ENCODE measurements at regions not wholly inside any gene's neighbourhood (a gene's known extent, or its start where the extent isn't known, plus 50 kb on each side); places are given as distances from the start of the nearest gene placed in this dataset.

DNA sequence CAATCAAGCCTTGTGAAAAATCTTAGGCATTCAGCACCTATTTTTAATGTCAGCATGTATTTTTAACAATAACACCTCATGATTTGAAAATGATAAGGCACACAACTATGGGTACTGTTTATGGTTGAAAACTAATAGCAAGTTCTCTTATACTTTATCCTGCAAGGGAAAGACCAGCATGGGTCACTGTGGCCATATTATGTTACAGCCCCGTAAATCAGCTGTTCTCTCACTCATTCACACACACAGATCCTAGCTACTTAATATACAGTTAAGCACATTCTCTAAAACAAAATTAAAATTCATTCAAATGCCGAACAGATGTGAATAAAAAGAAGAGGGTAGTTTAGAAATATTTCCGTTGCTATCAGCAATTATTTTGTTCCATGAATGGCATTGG is 224.4 kb downstream of the OGFRL1 start:
- no peak for DNase-seq (ENCODE audit: extremely low spot score in 2 of 2)
- TF ChIP-seq POLR2A (IDR thresholded peaks at IDR 0.05) = no peak
- TF ChIP-seq, protein P1, sequence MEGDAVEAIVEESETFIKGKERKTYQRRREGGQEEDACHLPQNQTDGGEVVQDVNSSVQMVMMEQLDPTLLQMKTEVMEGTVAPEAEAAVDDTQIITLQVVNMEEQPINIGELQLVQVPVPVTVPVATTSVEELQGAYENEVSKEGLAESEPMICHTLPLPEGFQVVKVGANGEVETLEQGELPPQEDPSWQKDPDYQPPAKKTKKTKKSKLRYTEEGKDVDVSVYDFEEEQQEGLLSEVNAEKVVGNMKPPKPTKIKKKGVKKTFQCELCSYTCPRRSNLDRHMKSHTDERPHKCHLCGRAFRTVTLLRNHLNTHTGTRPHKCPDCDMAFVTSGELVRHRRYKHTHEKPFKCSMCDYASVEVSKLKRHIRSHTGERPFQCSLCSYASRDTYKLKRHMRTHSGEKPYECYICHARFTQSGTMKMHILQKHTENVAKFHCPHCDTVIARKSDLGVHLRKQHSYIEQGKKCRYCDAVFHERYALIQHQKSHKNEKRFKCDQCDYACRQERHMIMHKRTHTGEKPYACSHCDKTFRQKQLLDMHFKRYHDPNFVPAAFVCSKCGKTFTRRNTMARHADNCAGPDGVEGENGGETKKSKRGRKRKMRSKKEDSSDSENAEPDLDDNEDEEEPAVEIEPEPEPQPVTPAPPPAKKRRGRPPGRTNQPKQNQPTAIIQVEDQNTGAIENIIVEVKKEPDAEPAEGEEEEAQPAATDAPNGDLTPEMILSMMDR (IDR thresholded peaks at IDR 0.05) = no peak
- TF ChIP-seq POLR2AphosphoS5 (IDR thresholded peaks at IDR 0.05; ENCODE audit: insufficient read depth in 1 of 2, low read depth in 1 of 2) = no peak
- Histone ChIP-seq H3K4me1 (no peaks in the 10 kb centered on the region), H3K9me3 (no peaks in the 10 kb centered on the region), H3K4me3 (no peak overlapping the region), H3K27me3 (no peaks in the 10 kb centered on the region), H3K27ac (no peak overlapping the region), H3K36me3 (no peaks in the 10 kb centered on the region)
- intact Hi-C loops (cut with DNase I) = no loop called here

GRCh38 chr6:71523548-71523947 is 234.9 kb downstream of the OGFRL1 start:
- Histone ChIP-seq H3K4me3 (no peak overlapping the region), H3K4me1 (no peaks in the 10 kb centered on the region), H3K27ac (no peak overlapping the region), H3K9me3 (no peaks in the 10 kb centered on the region), H3K27me3 (no peaks in the 10 kb centered on the region), H3K36me3 (no peaks in the 10 kb centered on the region)
- no peak for DNase-seq (ENCODE audit: extremely low spot score in 2 of 2)
- TF ChIP-seq, protein P1 (IDR thresholded peaks at IDR 0.05) = no peak
- TF ChIP-seq POLR2AphosphoS5 (IDR thresholded peaks at IDR 0.05; ENCODE audit: insufficient read depth in 1 of 2, low read depth in 1 of 2) = no peak
- no peak for TF ChIP-seq POLR2A (IDR thresholded peaks at IDR 0.05)
- intact Hi-C loops (cut with DNase I) = no loop called here

- Histone ChIP-seq H3K36me3 (no peaks in the 10 kb centered on the region), H3K4me1 (no peaks in the 10 kb centered on the region), H3K4me3 (no peak overlapping the region), H3K9me3 (no peaks in the 10 kb centered on the region), H3K27ac (no peak overlapping the region), H3K27me3 (no peaks in the 10 kb centered on the region)
- TF ChIP-seq POLR2AphosphoS5 (IDR thresholded peaks at IDR 0.05; ENCODE audit: insufficient read depth in 1 of 2, low read depth in 1 of 2) = no peak
- no peak for TF ChIP-seq POLR2A (IDR thresholded peaks at IDR 0.05)
- TF ChIP-seq, protein P1 (IDR thresholded peaks at IDR 0.05) = no peak
- DNase-seq (ENCODE audit: extremely low spot score in 2 of 2) = no peak
- intact Hi-C loops (cut with DNase I) = no loop called here
Measured at GRCh38 chr6:71524201-71524600, 235.6 kb downstream of the OGFRL1 start.

DNA sequence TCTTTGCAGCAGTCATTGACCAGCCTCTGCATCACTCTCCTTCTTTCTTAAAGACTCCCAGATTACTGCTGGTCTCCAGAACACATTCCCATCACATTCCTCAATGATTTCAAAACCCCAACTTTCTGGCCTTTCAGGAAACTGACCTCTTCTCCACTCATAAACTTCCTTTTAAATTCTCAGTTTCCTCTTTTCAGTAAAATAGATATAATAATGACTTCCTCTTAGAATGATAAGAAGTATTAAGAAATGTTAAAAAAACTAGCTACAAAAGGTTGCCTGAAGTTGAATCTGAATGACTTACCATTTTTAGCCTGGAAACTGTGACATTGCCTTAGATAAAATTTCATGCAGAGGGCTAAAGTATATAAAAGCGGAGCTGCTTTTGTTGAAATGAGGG is 239.3 kb downstream of the OGFRL1 start:
- H3K36me3 ChIP-seq = no peaks in the 10 kb centered on the region
- H3K4me3 ChIP-seq = no peak overlapping the region
- TF ChIP-seq POLR2A (IDR thresholded peaks at IDR 0.05) (no peak), POLR2AphosphoS5 (IDR thresholded peaks at IDR 0.05; ENCODE audit: insufficient read depth in 1 of 2, low read depth in 1 of 2) (no peak)
- TF ChIP-seq, protein P1 (IDR thresholded peaks at IDR 0.05) = no peak
- no peaks in the 10 kb centered on the region for H3K9me3 ChIP-seq
- H3K27ac ChIP-seq = no peak overlapping the region
- H3K4me1 ChIP-seq = no peaks in the 10 kb centered on the region
- H3K27me3 ChIP-seq = no peaks in the 10 kb centered on the region
- intact Hi-C loops (cut with DNase I) = no loop called here
- DNase-seq (ENCODE audit: extremely low spot score in 2 of 2) = no peak

DNA sequence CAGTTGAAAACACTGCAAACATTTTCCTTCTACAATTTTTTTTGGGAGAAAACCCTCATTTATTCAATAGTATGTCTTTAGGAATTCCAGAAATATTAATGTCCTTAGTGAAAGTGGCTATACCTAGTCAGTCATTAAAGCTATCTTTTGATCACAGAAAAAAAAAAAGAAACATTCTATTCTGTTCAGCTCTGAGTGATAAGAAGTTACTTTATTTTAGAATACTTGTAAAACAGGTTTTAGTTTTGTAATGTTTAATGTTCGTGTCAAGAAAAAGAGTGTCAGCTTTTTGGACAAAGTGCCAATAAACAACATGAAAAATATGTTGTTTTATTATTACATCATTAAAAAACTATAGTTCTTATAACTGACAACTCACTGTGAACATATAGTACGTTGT is 240.4 kb downstream of the OGFRL1 start:
- intact Hi-C loops (cut with DNase I) = no loop called here
- Histone ChIP-seq H3K27me3 (no peaks in the 10 kb centered on the region), H3K9me3 (no peaks in the 10 kb centered on the region), H3K27ac (no peak overlapping the region), H3K4me1 (no peaks in the 10 kb centered on the region), H3K36me3 (no peaks in the 10 kb centered on the region), H3K4me3 (no peak overlapping the region)
- no peak for DNase-seq (ENCODE audit: extremely low spot score in 2 of 2)
- TF ChIP-seq POLR2AphosphoS5 (IDR thresholded peaks at IDR 0.05; ENCODE audit: insufficient read depth in 1 of 2, low read depth in 1 of 2) = no peak
- no peak for TF ChIP-seq POLR2A (IDR thresholded peaks at IDR 0.05)
- TF ChIP-seq, protein P1 (IDR thresholded peaks at IDR 0.05) = no peak
